Suprapubic skin (tissue), 4 donors: ENCODE measurements at regions not wholly inside any gene's neighbourhood (a gene's known extent, or its start where the extent isn't known, plus 50 kb on each side); places are given as distances from the start of the nearest gene placed in this dataset.

ENCODE experiments used
- DNase-seq, 2 donors: peaks; one replicate each; pipeline ENCODE4 v3.0.0-alpha.2; 2019; ENCODE audit warnings: low spot score in 2 of 2
- H3K27ac ChIP-seq: fragments of 200-600 bp; sonication (generic); one replicate; pipeline ENCODE4 v1.5.1; 2019
- H3K27me3 ChIP-seq: fragments of 200-600 bp; sonication (generic); one replicate; pipeline ENCODE4 v1.5.1; 2019
- H3K36me3 ChIP-seq: fragments of 200-600 bp; sonication (generic); one replicate; pipeline ENCODE4 v1.5.1; 2019
- H3K4me1 ChIP-seq: fragments of 200-600 bp; sonication (generic); one replicate; pipeline ENCODE4 v1.5.1; 2019
- H3K4me3 ChIP-seq: fragments of 200-600 bp; sonication (generic); one replicate; pipeline ENCODE4 v1.5.1; 2019; ENCODE audit warnings: mild to moderate bottlenecking
- H3K9me3 ChIP-seq: fragments of 200-600 bp; sonication (generic); one replicate; pipeline ENCODE4 v1.5.1; 2019
- CTCF ChIP-seq, 2 donors: fragments of 200-600 bp in 1 of 2; fragments of 450-650 bp in 1 of 2; sonication (generic) in 1 of 2; IDR thresholded peaks; one replicate each; pipeline ENCODE4 v1.5.1; 2016 to 2019; ENCODE audit warnings: antibody characterized with exemption in 2 of 2, mild to moderate bottlenecking in 1 of 2, moderate library complexity in 1 of 2
- EP300 ChIP-seq: sonication (generic); formaldehyde crosslinking; IDR thresholded peaks from one replicate; pipeline ENCODE4 v1.6.1; 2017; ENCODE audit warnings: antibody characterized with exemption
- POLR2A ChIP-seq, 2 donors: fragments of 450-650 bp; IDR thresholded peaks; one replicate each; pipeline ENCODE4 v1.6.1; 2017; ENCODE audit warnings: antibody characterized with exemption in 2 of 2, mild to moderate bottlenecking in 2 of 2, moderate library complexity in 2 of 2
- POLR2AphosphoS5 ChIP-seq, 3 donors: sonication (generic); formaldehyde crosslinking; IDR thresholded peaks; one replicate each; pipeline ENCODE4 v1.6.1; 2017; ENCODE audit warnings: antibody characterized with exemption in 3 of 3
- WGBS: methylation state at CpG from one replicate; pipeline ENCODE4 v1.1.5; 2018; 5-methylcytosine and 5-hydroxymethylcytosine counted together

- WGBS, result 53% methylated on average over 10 of the region's 10 CpGs
- TF ChIP-seq EP300 (no peak), POLR2AphosphoS5 (IDR thresholded peaks at IDR 0.05) (no peak), CTCF (IDR thresholded peaks at IDR 0.05) (no peak), POLR2A (IDR thresholded peaks at IDR 0.05) (no peak)
Observed at GRCh38 chr4:131499141-131499873, 1649.8 kb upstream of the PCDH10 start.

DNA sequence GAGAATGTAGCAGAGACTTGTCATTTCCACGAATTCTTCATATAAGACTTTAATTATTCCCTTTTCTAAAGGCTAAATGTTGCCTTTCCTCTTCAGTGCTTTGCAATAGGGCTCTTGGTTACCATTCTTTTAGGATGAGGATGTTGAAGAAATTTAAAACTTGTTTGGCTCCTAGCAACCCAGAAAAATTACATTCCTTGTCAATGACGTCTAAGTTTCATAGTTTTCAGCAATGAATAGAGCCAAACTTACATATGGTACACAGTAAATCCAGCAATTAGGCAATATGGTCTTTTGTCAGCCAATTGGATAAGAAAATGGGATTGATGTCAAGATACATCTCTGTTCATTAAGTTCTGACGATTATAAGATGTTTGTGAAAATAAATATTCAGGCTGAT, 1639.6 kb upstream of the PCDH10 start:
- no peaks in the 10 kb centered on the region for H3K27me3 ChIP-seq
- no peak for DNase-seq
- no peaks in the 10 kb centered on the region for H3K9me3 ChIP-seq
- no peaks in the 10 kb centered on the region for H3K36me3 ChIP-seq
- 35% methylated on average over 3 of the region's 3 CpGs for WGBS
- H3K4me3 ChIP-seq, result no peak overlapping the region
- TF ChIP-seq CTCF (IDR thresholded peaks at IDR 0.05) (no peak), EP300 (no peak), POLR2AphosphoS5 (IDR thresholded peaks at IDR 0.05) (no peak), POLR2A (IDR thresholded peaks at IDR 0.05) (no peak)
- H3K4me1 ChIP-seq, result no peaks in the 10 kb centered on the region
- H3K27ac ChIP-seq, result no peak overlapping the region

More at GRCh38 chr4:131499141-131499873, 1649.8 kb upstream of the PCDH10 start:
- no peak for DNase-seq
- no peaks in the 10 kb centered on the region for H3K4me1 ChIP-seq
- no peaks in the 10 kb centered on the region for H3K9me3 ChIP-seq
- H3K36me3 ChIP-seq, result no peaks in the 10 kb centered on the region
- H3K27me3 ChIP-seq, result no peaks in the 10 kb centered on the region
- H3K4me3 ChIP-seq, result no peak overlapping the region
- H3K27ac ChIP-seq, result no peak overlapping the region

GRCh38 chr4:131526686-131527085, 1622.4 kb upstream of the PCDH10 start:
- TF ChIP-seq EP300 (no peak), POLR2AphosphoS5 (IDR thresholded peaks at IDR 0.05) (no peak), POLR2A (IDR thresholded peaks at IDR 0.05) (no peak), CTCF (IDR thresholded peaks at IDR 0.05) (no peak)
- Histone ChIP-seq H3K4me3 (no peak overlapping the region), H3K27ac (no peak overlapping the region), H3K27me3 (no peaks in the 10 kb centered on the region), H3K9me3 (no peaks in the 10 kb centered on the region), H3K4me1 (no peaks in the 10 kb centered on the region), H3K36me3 (no peaks in the 10 kb centered on the region)
- DNase-seq, result no peak
- WGBS, result 91% methylated on average over 1 of the region's 1 CpG

- H3K36me3 ChIP-seq, result no peaks in the 10 kb centered on the region
- no peaks in the 10 kb centered on the region for H3K9me3 ChIP-seq
- no peak for DNase-seq
- no peak overlapping the region for H3K27ac ChIP-seq
- no peaks in the 10 kb centered on the region for H3K27me3 ChIP-seq
- TF ChIP-seq POLR2A (IDR thresholded peaks at IDR 0.05) (no peak), CTCF (IDR thresholded peaks at IDR 0.05) (no peak), POLR2AphosphoS5 (IDR thresholded peaks at IDR 0.05) (no peak), EP300 (no peak)
- no peaks in the 10 kb centered on the region for H3K4me1 ChIP-seq
- 86% methylated on average over 6 of the region's 6 CpGs for WGBS
- no peak overlapping the region for H3K4me3 ChIP-seq
Observed at GRCh38 chr4:131531087-131531486, 1618.0 kb upstream of the PCDH10 start.

DNA sequence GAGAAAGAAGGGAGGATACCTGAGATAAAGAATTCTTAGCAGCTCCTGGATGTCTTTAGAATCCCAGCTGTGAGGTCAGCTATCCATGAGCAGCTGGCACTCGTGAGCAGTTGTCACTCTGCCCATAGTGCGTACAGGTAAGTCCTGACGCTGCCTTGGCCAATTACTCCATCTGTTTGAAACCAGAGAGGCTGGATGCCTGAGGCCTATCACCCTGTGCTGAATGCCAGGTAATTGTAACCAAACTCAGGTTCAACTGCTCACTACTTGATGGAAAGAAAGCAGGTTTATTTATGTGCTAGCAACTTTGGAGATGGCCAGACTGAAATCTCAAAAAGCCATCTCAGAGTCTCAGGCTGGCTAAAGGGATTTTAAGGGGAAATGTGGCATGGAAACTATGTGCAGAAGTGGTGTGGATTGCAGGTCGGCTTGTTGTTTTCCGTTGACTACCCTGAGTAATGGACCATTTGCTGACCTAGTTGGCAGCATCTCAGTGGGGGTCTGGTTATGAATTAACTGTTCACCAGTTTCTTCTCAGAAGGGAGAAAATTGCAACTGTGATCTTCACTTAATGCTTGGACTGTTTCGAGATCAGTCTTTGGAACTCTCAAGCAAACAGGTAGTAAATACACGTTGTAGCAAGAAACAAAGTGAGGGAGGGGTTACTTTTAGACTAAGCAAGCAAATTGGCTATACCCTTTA, 1614.0 kb upstream of the PCDH10 start:
- 58% methylated on average over 7 of the region's 7 CpGs for WGBS
- H3K36me3 ChIP-seq, result no peaks in the 10 kb centered on the region

More for the DNA sequence above, 1614.0 kb upstream of the PCDH10 start:
- no peaks in the 10 kb centered on the region for H3K9me3 ChIP-seq
- no peaks in the 10 kb centered on the region for H3K27me3 ChIP-seq
- H3K4me3 ChIP-seq, result no peak overlapping the region
- no peaks in the 10 kb centered on the region for H3K4me1 ChIP-seq
- H3K27ac ChIP-seq, result no peak overlapping the region
- TF ChIP-seq CTCF (IDR thresholded peaks at IDR 0.05), result no peak
- no peak for TF ChIP-seq POLR2AphosphoS5 (IDR thresholded peaks at IDR 0.05)
- no peak for TF ChIP-seq POLR2A (IDR thresholded peaks at IDR 0.05)
- no peak for TF ChIP-seq EP300
- DNase-seq, result no peak
